ENCODE measurements at regions not wholly inside any gene's neighbourhood (a gene's known extent, or its start where the extent isn't known, plus 50 kb on each side); places are given as distances from the start of the nearest gene placed in this dataset.

GRCh38 chr12:24480766-24481449 lies 468.0 kb downstream of the BCAT1 start:
- DNase-seq (ENCODE audit: extremely low read depth in 1 of 2, low read depth in 1 of 2): no peak

DNA sequence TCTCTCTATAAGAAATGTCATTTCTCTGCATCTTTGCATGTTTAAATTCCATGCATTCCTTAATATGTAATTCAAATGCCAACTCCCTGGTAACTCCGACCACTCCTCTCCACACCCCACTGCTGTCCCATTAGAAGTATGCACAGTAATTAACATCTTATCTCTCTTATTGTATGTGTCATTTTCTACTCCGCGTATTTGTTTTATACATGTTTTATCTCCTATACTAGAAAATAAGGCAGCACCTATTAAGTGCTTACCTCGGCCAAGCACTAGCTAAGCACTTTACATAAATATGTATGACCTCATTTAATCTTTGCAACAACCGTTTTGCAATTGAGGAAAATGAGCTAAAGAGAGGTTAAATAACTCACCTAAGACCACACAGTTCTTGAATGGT lies 469.8 kb downstream of the BCAT1 start:
- no peak for DNase-seq (ENCODE audit: extremely low read depth in 1 of 2, low read depth in 1 of 2)

GRCh38 chr12:24478254-24478653 lies 470.6 kb downstream of the BCAT1 start:
- DNase-seq (ENCODE audit: extremely low read depth in 1 of 2, low read depth in 1 of 2): no peak

DNA sequence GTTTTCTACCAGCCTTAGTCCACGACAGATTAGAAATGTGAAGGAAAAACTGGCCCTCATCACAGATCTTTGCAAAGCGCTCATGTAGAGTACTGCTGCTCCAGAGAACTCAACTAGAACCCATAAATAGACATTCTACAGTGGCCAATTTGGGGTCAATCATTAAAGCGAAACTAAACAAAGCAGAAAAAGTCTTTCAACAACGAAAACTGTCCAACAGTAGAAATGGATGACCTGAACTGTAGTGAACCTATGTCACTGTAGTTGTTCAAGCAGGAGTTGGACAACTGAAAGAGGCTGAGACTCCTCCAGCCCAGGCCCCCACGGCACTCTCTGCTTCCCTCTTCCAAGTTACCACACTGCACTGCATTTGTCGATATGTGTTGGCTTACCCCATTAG lies 472.6 kb downstream of the BCAT1 start:
- DNase-seq (ENCODE audit: extremely low read depth in 1 of 2, low read depth in 1 of 2): no peak

GRCh38 chr12:24475337-24475736 lies 473.6 kb downstream of the BCAT1 start:
- DNase-seq (ENCODE audit: extremely low read depth in 1 of 2, low read depth in 1 of 2): no peak

DNA sequence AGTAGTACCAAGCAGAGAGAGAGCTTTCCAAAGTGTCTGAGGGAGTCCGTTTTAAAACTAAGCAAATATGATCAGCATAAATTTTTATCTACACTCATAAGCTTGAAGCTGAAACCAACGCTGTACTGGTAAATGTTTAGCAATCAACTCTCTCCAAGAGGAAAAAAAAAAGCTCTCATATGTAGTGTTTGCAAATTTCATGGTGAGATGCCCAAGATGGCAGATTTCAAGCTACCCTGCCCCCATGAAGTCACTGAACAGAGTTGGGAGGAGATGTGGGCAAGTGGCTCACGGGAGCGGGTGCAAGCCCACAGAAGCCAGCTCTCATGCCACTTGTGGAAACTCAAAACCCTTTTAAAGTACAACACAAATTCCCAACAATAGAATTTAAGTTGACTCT lies 475.8 kb downstream of the BCAT1 start:
- DNase-seq (ENCODE audit: extremely low read depth in 1 of 2, low read depth in 1 of 2): no peak

- DNase-seq (ENCODE audit: extremely low read depth in 1 of 2, low read depth in 1 of 2): no peak
Measured at GRCh38 chr12:24470050-24470449, 478.9 kb downstream of the BCAT1 start.

- no peak for DNase-seq (ENCODE audit: extremely low read depth in 1 of 2, low read depth in 1 of 2)
Measured at GRCh38 chr12:24469089-24469488, 479.8 kb downstream of the BCAT1 start.

DNA sequence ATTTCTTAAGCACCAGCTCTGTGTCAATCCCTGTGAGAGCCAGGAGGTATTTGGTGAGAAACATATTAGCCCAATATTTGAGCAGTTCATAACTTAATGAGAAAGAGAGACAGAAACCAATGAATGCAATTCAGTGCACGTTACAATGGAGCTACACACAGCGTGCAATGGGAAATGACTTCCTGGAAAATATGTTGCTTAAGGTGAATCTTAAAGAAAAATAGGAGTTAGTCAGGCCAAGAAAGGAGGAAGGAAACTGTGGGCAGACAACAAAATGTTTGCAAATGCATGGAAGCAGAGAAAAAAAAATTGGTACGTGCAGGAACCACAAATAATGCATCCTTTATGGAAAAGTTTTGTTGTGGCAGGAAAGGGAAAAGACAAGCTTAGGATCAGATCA lies 481.7 kb downstream of the BCAT1 start:
- no peak for DNase-seq (ENCODE audit: extremely low read depth in 1 of 2, low read depth in 1 of 2)

DNA sequence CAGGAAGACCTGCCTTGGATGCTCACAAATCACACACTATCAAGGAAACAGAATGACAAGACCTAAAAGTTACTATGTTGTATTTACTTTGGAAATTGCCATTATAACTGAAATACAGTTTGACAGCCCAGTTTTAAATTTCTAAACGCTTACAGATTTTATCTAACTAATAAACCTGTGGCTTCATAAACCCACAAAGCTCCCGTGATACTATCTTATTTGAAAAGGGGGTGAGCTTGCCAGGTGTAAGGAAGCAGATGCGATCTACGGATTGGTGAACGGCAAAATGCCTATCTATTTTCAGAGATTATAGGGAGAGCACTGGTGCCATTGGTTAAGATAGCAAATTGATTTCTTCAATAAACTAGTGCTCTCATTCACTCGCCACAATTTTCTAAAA lies 485.5 kb downstream of the BCAT1 start:
- DNase-seq (ENCODE audit: extremely low read depth in 1 of 2, low read depth in 1 of 2): no peak

DNA sequence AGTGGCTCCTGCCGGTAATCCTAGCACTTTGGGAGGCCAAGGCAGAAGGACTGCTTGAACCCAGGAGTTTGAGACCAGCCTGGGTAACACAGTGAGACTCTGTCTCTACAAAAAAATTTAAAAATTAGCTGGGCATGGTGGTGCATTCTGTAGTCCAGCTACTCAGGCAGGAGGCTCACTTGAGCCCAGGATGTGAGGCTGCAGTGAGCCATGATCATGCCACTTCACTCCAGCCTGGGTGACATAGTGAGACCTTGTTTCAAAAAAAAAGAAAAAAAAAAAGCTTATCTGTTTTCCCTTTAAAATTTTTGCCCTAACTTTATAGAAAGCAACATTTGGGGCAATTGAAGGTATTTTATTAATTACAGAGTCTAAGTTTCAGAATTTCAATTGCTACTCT lies 486.0 kb downstream of the BCAT1 start:
- no peak for DNase-seq (ENCODE audit: extremely low read depth in 1 of 2, low read depth in 1 of 2)

- no peak for DNase-seq (ENCODE audit: extremely low read depth in 1 of 2, low read depth in 1 of 2)
Measured at GRCh38 chr12:24460506-24460905, 488.4 kb downstream of the BCAT1 start.

- no peak for DNase-seq (ENCODE audit: extremely low read depth in 1 of 2, low read depth in 1 of 2)
Measured at GRCh38 chr12:24460099-24460498, 488.8 kb downstream of the BCAT1 start.

GRCh38 chr12:24455811-24456210 lies 493.1 kb downstream of the BCAT1 start:
- DNase-seq (ENCODE audit: extremely low read depth in 1 of 2, low read depth in 1 of 2): no peak

DNA sequence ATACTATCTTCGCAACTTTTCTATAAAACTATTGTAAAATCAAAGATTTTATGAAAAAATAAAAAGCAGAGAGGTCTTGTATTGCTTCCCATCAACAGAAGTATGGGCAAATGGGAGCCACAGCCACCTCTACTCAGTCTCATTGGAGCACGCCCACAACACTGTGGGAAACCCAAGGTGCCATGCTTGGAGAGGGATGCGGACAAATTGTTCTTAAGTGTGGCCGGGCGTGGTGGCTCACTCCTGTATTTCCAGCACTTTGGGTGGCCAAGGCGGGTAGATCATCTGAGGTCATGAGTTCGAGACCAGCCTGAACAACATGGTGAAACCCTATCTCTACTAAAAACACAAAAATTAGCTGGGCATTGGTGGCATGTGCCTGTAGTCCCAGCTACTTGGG lies 498.2 kb upstream of the SOX5 start:
- DNase-seq (ENCODE audit: extremely low read depth in 1 of 2, low read depth in 1 of 2): no peak

DNA sequence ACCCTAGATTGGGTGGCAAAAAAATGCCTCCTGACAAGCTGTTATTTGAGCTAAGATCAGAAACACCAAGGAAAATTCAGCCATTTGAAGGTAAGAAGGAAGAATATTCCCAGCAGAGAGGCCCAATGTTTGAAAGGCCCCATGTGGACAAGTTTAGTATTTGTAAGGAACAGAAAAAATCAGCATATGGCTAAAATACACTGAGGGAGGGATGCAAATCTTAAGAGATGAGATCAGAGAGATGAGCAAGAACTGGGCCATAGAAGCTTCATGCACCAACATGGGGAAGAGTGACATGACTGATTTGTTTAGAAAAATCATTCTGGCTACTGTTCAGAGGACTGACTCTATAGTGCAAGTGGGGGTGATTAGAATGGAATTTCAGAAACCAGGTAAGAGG lies 496.8 kb upstream of the SOX5 start:
- no peak for DNase-seq (ENCODE audit: extremely low read depth in 1 of 2, low read depth in 1 of 2)

GRCh38 chr12:24444634-24445033 lies 495.2 kb upstream of the SOX5 start:
- no peak for DNase-seq (ENCODE audit: extremely low read depth in 1 of 2, low read depth in 1 of 2)

DNA sequence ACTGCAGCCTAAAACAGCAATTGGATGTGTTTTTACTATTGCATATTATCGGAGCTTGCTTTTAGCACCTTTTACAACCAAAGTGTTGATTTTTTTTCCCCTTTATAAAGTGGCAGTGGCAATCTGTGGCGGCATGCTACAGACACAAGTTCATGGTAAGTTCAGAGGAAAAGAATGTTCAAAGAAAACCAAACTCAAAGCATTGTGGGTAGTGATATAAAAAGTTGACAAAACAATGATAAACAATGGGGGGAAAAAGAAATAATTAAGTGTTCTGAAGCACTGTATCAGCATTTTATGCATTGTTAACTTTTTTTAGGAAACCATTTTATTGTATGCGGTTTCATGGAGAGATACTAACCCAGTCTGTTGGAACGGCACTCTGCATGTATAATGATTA lies 492.0 kb upstream of the SOX5 start:
- DNase-seq (ENCODE audit: extremely low read depth in 1 of 2, low read depth in 1 of 2): no peak

DNA sequence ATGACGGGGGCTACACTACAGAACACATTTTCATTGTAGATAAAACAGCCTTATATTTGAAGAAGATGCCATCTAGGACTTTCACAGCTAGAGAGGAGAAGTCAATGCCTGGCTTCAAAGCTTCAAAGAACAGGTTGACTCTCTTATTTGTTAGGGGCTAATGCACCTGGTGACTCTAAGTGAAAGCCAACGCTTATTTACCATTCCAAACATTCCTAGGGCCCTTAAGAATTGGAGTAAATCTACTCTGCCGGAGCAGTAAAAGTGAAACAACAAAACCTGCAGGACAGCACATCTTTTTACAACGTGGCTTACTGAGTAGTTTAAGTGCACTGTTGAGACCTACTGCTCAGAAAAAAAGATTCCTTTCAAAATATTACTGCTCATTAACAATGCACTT lies 487.2 kb upstream of the SOX5 start:
- DNase-seq (ENCODE audit: extremely low read depth in 1 of 2, low read depth in 1 of 2): no peak

DNA sequence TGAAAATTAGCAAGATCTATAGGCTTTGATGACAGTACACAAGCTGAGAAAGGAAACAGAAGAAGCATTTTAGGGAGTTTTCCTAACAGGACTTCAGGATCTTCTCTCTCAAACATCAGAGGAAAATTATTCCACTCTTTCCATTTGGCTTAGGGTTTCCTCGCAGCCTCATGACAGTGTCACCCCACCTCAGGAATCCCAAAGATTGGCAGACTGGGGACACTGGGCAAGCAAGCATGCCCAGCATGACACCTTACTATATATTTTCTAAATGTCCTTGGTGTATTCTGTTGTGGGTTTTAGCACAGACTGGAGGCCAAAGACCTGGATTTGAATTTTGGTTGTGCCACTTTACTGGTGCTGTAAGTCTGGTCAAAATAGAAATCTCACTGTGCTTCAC lies 482.4 kb upstream of the SOX5 start:
- no peak for DNase-seq (ENCODE audit: extremely low read depth in 1 of 2, low read depth in 1 of 2)

GRCh38 chr12:24427776-24428175 lies 478.3 kb upstream of the SOX5 start:
- no peak for DNase-seq (ENCODE audit: extremely low read depth in 1 of 2, low read depth in 1 of 2)

DNA sequence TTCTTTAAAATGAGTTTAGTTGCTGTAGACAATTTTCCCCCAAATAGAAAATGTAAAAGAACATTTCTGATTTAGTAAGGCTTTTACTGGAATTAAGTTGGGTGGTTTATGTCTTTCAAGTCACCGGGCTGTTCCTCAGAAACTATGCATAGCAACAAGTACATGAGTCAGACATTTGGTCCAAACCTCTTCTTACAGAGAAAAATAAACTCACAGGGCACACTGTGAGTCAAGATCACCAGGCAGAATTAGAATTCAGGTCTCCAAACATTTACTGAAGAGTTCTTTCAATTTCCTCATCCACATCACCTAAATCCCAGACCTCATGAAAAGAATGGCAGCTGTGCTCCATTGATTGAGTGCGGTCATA lies 476.1 kb upstream of the SOX5 start:
- no peak for DNase-seq (ENCODE audit: extremely low read depth in 1 of 2, low read depth in 1 of 2)

GRCh38 chr12:24424889-24425600 lies 475.6 kb upstream of the SOX5 start:
- DNase-seq (ENCODE audit: extremely low read depth in 1 of 2, low read depth in 1 of 2): no peak

Data from stimulated activated CD8-positive, alpha-beta memory T cell treated with anti-CD3 and anti-CD28 coated beads, Interleukin-7, amount 100 ng/mL, for 48 hours (primary cell).